KMS-11 (cell line): ENCODE measurements at regions not wholly inside any gene's neighbourhood (a gene's known extent, or its start where the extent isn't known, plus 50 kb on each side); places are given as distances from the start of the nearest gene placed in this dataset.

Experiments used
- H2AFZ ChIP-seq: fragments of 200-600 bp; sonication (generic); 2 replicates; pipeline ENCODE4 v1.6.1; 2016; ENCODE audit warnings: antibody characterized with exemption, mixed run types, low read depth
- H3K27ac ChIP-seq: fragments of 200-600 bp; sonication (generic); 2 replicates; pipeline ENCODE4 v1.6.1; 2016; ENCODE audit warnings: mild to moderate bottlenecking, mixed run types
- H3K27me3 ChIP-seq: fragments of 200-600 bp; sonication (generic); 2 replicates; pipeline ENCODE4 v1.6.1; 2017; ENCODE audit warnings: mild to moderate bottlenecking, low read depth, mixed run types, moderate library complexity; ENCODE audit not compliant: insufficient read depth
- H3K36me3 ChIP-seq: fragments of 200-600 bp; sonication (generic); 2 replicates; pipeline ENCODE4 v1.6.1; 2017; ENCODE audit warnings: mild to moderate bottlenecking, mixed run types; ENCODE audit not compliant: insufficient read depth
- H3K4me1 ChIP-seq: fragments of 200-600 bp; sonication (generic); 2 replicates; pipeline ENCODE4 v1.6.1; 2016; ENCODE audit warnings: mild to moderate bottlenecking, low read depth, mixed run types; ENCODE audit not compliant: poor library complexity, severe bottlenecking
- H3K4me2 ChIP-seq: fragments of 200-600 bp; sonication (generic); 2 replicates; pipeline ENCODE4 v1.7.0; 2016; ENCODE audit warnings: mild to moderate bottlenecking, mixed run types
- H3K4me3 ChIP-seq: fragments of 200-600 bp; sonication (generic); IDR thresholded peaks from 2 replicates; pipeline ENCODE4 v1.6.1; 2017; ENCODE audit warnings: low read depth, low read length, mixed read lengths; ENCODE audit not compliant: insufficient read depth
- H3K79me2 ChIP-seq: fragments of 200-600 bp; sonication (generic); 2 replicates; pipeline ENCODE4 v1.6.1; 2016; ENCODE audit warnings: low read depth, mixed run types; ENCODE audit not compliant: insufficient read depth
- H3K9ac ChIP-seq: fragments of 200-600 bp; sonication (generic); 2 replicates; pipeline ENCODE4 v1.6.1; 2016; ENCODE audit warnings: mild to moderate bottlenecking, mixed run types
- H4K20me1 ChIP-seq: fragments of 200-600 bp; sonication (generic); 2 replicates; pipeline ENCODE4 v1.6.1; 2016; ENCODE audit warnings: mild to moderate bottlenecking, mixed run types; ENCODE audit not compliant: insufficient read depth
- TF ChIP-seq, protein P1 (sequence below): fragments of 200-600 bp; sonication (generic); conservative IDR thresholded peaks from 2 replicates; pipeline ENCODE4 v1.6.1; 2017; ENCODE audit warnings: low read depth, mild to moderate bottlenecking, antibody characterized with exemption, low read length, moderate library complexity, mixed read lengths

DNA sequence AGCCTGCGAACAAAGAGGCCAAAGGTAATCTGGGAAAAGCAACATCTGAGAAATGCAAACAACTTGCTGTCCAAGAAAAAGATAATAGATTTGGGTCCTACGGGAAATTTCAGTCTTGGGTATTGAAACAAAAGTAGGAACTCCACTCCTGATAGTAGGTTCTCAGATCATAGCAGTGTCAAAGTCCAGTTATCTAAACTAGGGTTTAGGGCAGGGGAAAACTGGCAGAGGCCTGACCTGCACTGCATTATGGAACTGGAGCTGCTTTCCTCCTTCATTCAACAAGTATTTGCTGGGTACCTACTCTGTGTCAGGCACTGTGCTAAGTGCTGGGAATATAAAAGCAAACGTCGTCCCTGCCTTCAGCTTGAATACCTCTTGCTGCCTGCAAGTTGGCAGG lies 60.7 kb upstream of the NGF start:
- H3K4me3 ChIP-seq, result no peak overlapping the region
- H3K4me1 ChIP-seq, result no peaks in the 10 kb centered on the region
- H3K9ac ChIP-seq, result no peak overlapping the region
- no peak overlapping the region for H3K4me2 ChIP-seq
- no peaks in the 10 kb centered on the region for H3K36me3 ChIP-seq
- TF ChIP-seq, protein P1, sequence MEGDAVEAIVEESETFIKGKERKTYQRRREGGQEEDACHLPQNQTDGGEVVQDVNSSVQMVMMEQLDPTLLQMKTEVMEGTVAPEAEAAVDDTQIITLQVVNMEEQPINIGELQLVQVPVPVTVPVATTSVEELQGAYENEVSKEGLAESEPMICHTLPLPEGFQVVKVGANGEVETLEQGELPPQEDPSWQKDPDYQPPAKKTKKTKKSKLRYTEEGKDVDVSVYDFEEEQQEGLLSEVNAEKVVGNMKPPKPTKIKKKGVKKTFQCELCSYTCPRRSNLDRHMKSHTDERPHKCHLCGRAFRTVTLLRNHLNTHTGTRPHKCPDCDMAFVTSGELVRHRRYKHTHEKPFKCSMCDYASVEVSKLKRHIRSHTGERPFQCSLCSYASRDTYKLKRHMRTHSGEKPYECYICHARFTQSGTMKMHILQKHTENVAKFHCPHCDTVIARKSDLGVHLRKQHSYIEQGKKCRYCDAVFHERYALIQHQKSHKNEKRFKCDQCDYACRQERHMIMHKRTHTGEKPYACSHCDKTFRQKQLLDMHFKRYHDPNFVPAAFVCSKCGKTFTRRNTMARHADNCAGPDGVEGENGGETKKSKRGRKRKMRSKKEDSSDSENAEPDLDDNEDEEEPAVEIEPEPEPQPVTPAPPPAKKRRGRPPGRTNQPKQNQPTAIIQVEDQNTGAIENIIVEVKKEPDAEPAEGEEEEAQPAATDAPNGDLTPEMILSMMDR, result no peak
- no peak overlapping the region for H3K27ac ChIP-seq
- no peaks in the 10 kb centered on the region for H4K20me1 ChIP-seq
- no peaks in the 10 kb centered on the region for H3K79me2 ChIP-seq
- H2AFZ ChIP-seq, result no peak overlapping the region
- no peaks in the 10 kb centered on the region for H3K27me3 ChIP-seq
